ENCODE measurements at regions not wholly inside any gene's neighbourhood (a gene's known extent, or its start where the extent isn't known, plus 50 kb on each side); places are given as distances from the start of the nearest gene placed in this dataset.
"Not testable (repeated sequence)": the region's sequence is repeated elsewhere in the genome, so short reads cannot be mapped to it uniquely, and the experiment has no call there.

GRCh38 chr16:26510924-26511323, 555.8 kb upstream of the C16orf82 start:
- no peak for DNase-seq

- no peak for DNase-seq
Measured at GRCh38 chr16:26511463-26511862, 555.3 kb upstream of the C16orf82 start.

- DNase-seq, result no peak
Measured at GRCh38 chr16:26521626-26522025, 545.1 kb upstream of the C16orf82 start.

- no peak for DNase-seq
Measured at GRCh38 chr16:26524281-26524680, 542.4 kb upstream of the C16orf82 start.

GRCh38 chr16:26524846-26525245, 541.9 kb upstream of the C16orf82 start:
- DNase-seq, result no peak

GRCh38 chr16:26525856-26526255, 540.9 kb upstream of the C16orf82 start:
- DNase-seq, result no peak

GRCh38 chr16:26526633-26527032, 540.1 kb upstream of the C16orf82 start:
- no peak for DNase-seq

GRCh38 chr16:26530584-26531289, 536.0 kb upstream of the C16orf82 start:
- DNase-seq, result no peak

- no peak for DNase-seq
Measured at GRCh38 chr16:26531290-26531730, 535.4 kb upstream of the C16orf82 start.

GRCh38 chr16:26532456-26532855, 534.3 kb upstream of the C16orf82 start:
- DNase-seq, result no peak

GRCh38 chr16:26542198-26542597, 524.5 kb upstream of the C16orf82 start:
- DNase-seq, result no peak

- DNase-seq, result no peak
Measured at GRCh38 chr16:26546573-26546972, 520.2 kb upstream of the C16orf82 start.

- no peak for DNase-seq
Measured at GRCh38 chr16:26547681-26548080, 519.0 kb upstream of the C16orf82 start.

- no peak for DNase-seq
Measured at GRCh38 chr16:26550111-26550610, 516.6 kb upstream of the C16orf82 start.

GRCh38 chr16:26554030-26554429, 512.7 kb upstream of the C16orf82 start:
- DNase-seq, result no peak

- no peak for DNase-seq
Measured at GRCh38 chr16:26561303-26561702, 505.4 kb upstream of the C16orf82 start.

- DNase-seq, result no peak
Measured at GRCh38 chr16:26563018-26563417, 503.7 kb upstream of the C16orf82 start.

GRCh38 chr16:26567356-26567755, 499.4 kb upstream of the C16orf82 start:
- DNase-seq, result no peak

- DNase-seq, result no peak
Measured at GRCh38 chr16:26569793-26570192, 496.9 kb upstream of the C16orf82 start.

GRCh38 chr16:26578748-26579147, 488.0 kb upstream of the C16orf82 start:
- DNase-seq, result no peak

- DNase-seq, result no peak
Measured at GRCh38 chr16:26583803-26584202, 482.9 kb upstream of the C16orf82 start.

- DNase-seq, result no peak
Measured at GRCh38 chr16:26593700-26594099, 473.0 kb upstream of the C16orf82 start.

- no peak for DNase-seq
Measured at GRCh38 chr16:26594666-26595065, 472.1 kb upstream of the C16orf82 start.

GRCh38 chr16:26595199-26595598, 471.5 kb upstream of the C16orf82 start:
- DNase-seq, result no peak

- DNase-seq, result not testable (repeated sequence)
Measured at GRCh38 chr16:26596033-26596432, 470.7 kb upstream of the C16orf82 start.
